Right renal cortex interstitium (tissue), 3 donors: ENCODE measurements at regions not wholly inside any gene's neighbourhood (a gene's known extent, or its start where the extent isn't known, plus 50 kb on each side); places are given as distances from the start of the nearest gene placed in this dataset.
"Not testable (repeated sequence)": the region's sequence is repeated elsewhere in the genome, so short reads cannot be mapped to it uniquely, and the experiment has no call there.

ENCODE experiments used
- DNase-seq, 3 donors: peaks; one replicate each; pipeline ENCODE4 v3.0.0-alpha.2; 2013; ENCODE audit warnings: low read depth in 3 of 3, low spot score in 2 of 3

GRCh38 chr5:36422952-36423351, 121.2 kb upstream of the RANBP3L start:
- no peak for DNase-seq

- no peak for DNase-seq
Observed at GRCh38 chr5:36423578-36424307, 122.0 kb upstream of the RANBP3L start.

GRCh38 chr5:36426070-36426469, 124.4 kb upstream of the RANBP3L start:
- DNase-seq, result not testable (repeated sequence)

GRCh38 chr5:36435516-36435915, 133.8 kb upstream of the RANBP3L start:
- no peak for DNase-seq

GRCh38 chr5:36436306-36436705, 134.6 kb upstream of the RANBP3L start:
- no peak for DNase-seq

GRCh38 chr5:36438765-36439561, 137.3 kb upstream of the RANBP3L start:
- no peak for DNase-seq

GRCh38 chr5:36440300-36440699, 138.6 kb upstream of the RANBP3L start:
- no peak for DNase-seq

- no peak for DNase-seq
Observed at GRCh38 chr5:36441280-36441679, 139.6 kb upstream of the RANBP3L start.

GRCh38 chr5:36442352-36442751, 140.7 kb upstream of the RANBP3L start:
- DNase-seq, result no peak

GRCh38 chr5:36442796-36443195, 141.1 kb upstream of the RANBP3L start:
- DNase-seq, result no peak

GRCh38 chr5:36443941-36444340, 142.2 kb upstream of the RANBP3L start:
- DNase-seq, result no peak

GRCh38 chr5:36444582-36445418, 143.1 kb upstream of the RANBP3L start:
- no peak for DNase-seq

GRCh38 chr5:36447776-36448175, 146.1 kb upstream of the RANBP3L start:
- DNase-seq, result no peak

- no peak for DNase-seq
Observed at GRCh38 chr5:36450229-36451014, 148.7 kb upstream of the RANBP3L start.

GRCh38 chr5:36452424-36453006, 150.8 kb upstream of the RANBP3L start:
- no peak for DNase-seq

- no peak for DNase-seq
Observed at GRCh38 chr5:36457511-36458270, 148.7 kb upstream of the SLC1A3 start.

GRCh38 chr5:36458746-36459145, 147.7 kb upstream of the SLC1A3 start:
- no peak for DNase-seq

GRCh38 chr5:36459176-36460135, 146.9 kb upstream of the SLC1A3 start:
- DNase-seq, result no peak
